ENCODE measurements at regions not wholly inside any gene's neighbourhood (a gene's known extent, or its start where the extent isn't known, plus 50 kb on each side); places are given as distances from the start of the nearest gene placed in this dataset.
"Not testable (repeated sequence)": the region's sequence is repeated elsewhere in the genome, so short reads cannot be mapped to it uniquely, and the experiment has no call there.

- H3K36me3 ChIP-seq (ENCODE audit: control insufficient read depth in 2 of 4, insufficient read depth in 4 of 4, low read length in 3 of 4); FAIRE-seq; H3K4me2 ChIP-seq (ENCODE audit: insufficient read depth in 1 of 2, low read depth in 2 of 2, low read length in 2 of 2); H3K79me2 ChIP-seq (ENCODE audit: control insufficient read depth in 1 of 2, insufficient read depth in 2 of 2, low read length in 2 of 2); H3K79me1 ChIP-seq (ENCODE audit: low read depth, low read length); H2AFZ ChIP-seq (ENCODE audit: low read length); H4K5ac ChIP-seq (ENCODE audit: insufficient read length, low read depth, low read length); H4K91ac ChIP-seq (replicated peaks; ENCODE audit: insufficient read length, low read length); H2BK120ac ChIP-seq (replicated peaks; ENCODE audit: low read depth, low read length); H3K23ac ChIP-seq (ENCODE audit: insufficient read length); H3K14ac ChIP-seq (ENCODE audit: insufficient read length); H3K9ac ChIP-seq (replicated peaks in 1 of 4; ENCODE audit: extremely low read depth in 1 of 4, low read depth in 3 of 4, low read length in 3 of 4); H3K9me3 ChIP-seq (ENCODE audit: insufficient read depth in 2 of 2, low read depth in 1 of 2, low read length in 1 of 2); H2AK5ac ChIP-seq (ENCODE audit: low read depth, low read length); H4K20me1 ChIP-seq (replicated peaks in 1 of 2; ENCODE audit: control insufficient read depth in 1 of 2, insufficient read depth in 2 of 2, low read length in 2 of 2); H3K27me3 ChIP-seq (replicated peaks in 1 of 4; ENCODE audit: control insufficient read depth in 3 of 4, extremely low read depth in 1 of 4, insufficient read depth in 3 of 4, low read length in 3 of 4); H2BK15ac ChIP-seq (ENCODE audit: low read length); H3K18ac ChIP-seq (ENCODE audit: extremely low read depth, low read length); H2BK12ac ChIP-seq (ENCODE audit: low read depth, low read length); H3K23me2 ChIP-seq (ENCODE audit: low read depth, low read length); H3K4me3 ChIP-seq (ENCODE audit: extremely low read depth in 1 of 4, insufficient read depth in 2 of 4, low read depth in 3 of 4, low read length in 4 of 4); H4K8ac ChIP-seq (ENCODE audit: extremely low read depth, insufficient read depth, low read length); H3K4ac ChIP-seq (replicated peaks; ENCODE audit: insufficient read length, low read depth, low read length); POLR2A ChIA-PET (ENCODE audit: partially characterized antibody); H3K27ac ChIP-seq (ENCODE audit: low read depth, low read length); H2BK5ac ChIP-seq (ENCODE audit: low read depth, low read length); H3K4me1 ChIP-seq (replicated peaks in 1 of 4; ENCODE audit: control insufficient read depth in 3 of 4, insufficient read depth in 4 of 4, low read length in 3 of 4); CTCF ChIA-PET (ENCODE audit: partially characterized antibody); H3K56ac ChIP-seq (replicated peaks; ENCODE audit: insufficient read length, low read depth, low read length); DNase-seq (ENCODE audit: low read depth in 1 of 2, low spot score in 2 of 2); H2BK20ac ChIP-seq (ENCODE audit: low read length): not testable (repeated sequence)
- WGBS, 2 experiments (ENCODE audit: extremely low coverage in 1 of 2, insufficient coverage in 1 of 2, insufficient read length in 1 of 2, insufficient replicate concordance in 2 of 2, low coverage in 1 of 2, low lambda C conversion rate in 2 of 2, missing lambda C conversion rate in 1 of 2), result 95% methylated on average over 4 of the region's 4 CpGs; no CpG with 5 or more reads in 1 of the 2 experiments
Observed at GRCh38 chrX:138880293-138880692, 168.8 kb upstream of the FGF13 start.
